ENCODE measurements at regions not wholly inside any gene's neighbourhood (a gene's known extent, or its start where the extent isn't known, plus 50 kb on each side); places are given as distances from the start of the nearest gene placed in this dataset.

- no peak for TF ChIP-seq CTCF (optimal IDR thresholded peaks at IDR 0.05 in 1 of 3, IDR thresholded peaks at IDR 0.05 in 1 of 3, conservative IDR thresholded peaks at IDR 0.05 in 1 of 3; ENCODE audit: extremely low read depth in 1 of 3, insufficient read depth in 2 of 3, low read length in 3 of 3)
- TF ChIP-seq EZH2 (IDR thresholded peaks at IDR 0.05; ENCODE audit: low read length): no peak
Observed at GRCh38 chr1:102181341-102181740, 184.6 kb upstream of the OLFM3 start.

Data from keratinocyte (primary cell).